ENCODE measurements at regions not wholly inside any gene's neighbourhood (a gene's known extent, or its start where the extent isn't known, plus 50 kb on each side); places are given as distances from the start of the nearest gene placed in this dataset.

GRCh38 chr4:26139310-26139924, 181.4 kb upstream of the RBPJ start:
- no peak for DNase-seq (ENCODE audit: low read depth)

- DNase-seq (ENCODE audit: low read depth), result no peak
Observed at GRCh38 chr4:26140150-26140898, 180.5 kb upstream of the RBPJ start.

- no peak for DNase-seq (ENCODE audit: low read depth)
Observed at GRCh38 chr4:26141051-26141721, 179.6 kb upstream of the RBPJ start.

GRCh38 chr4:26141911-26142638, 178.7 kb upstream of the RBPJ start:
- DNase-seq (ENCODE audit: low read depth), result no peak

- DNase-seq (ENCODE audit: low read depth), result no peak
Observed at GRCh38 chr4:26144526-26145155, 176.2 kb upstream of the RBPJ start.

GRCh38 chr4:26145212-26145611, 175.6 kb upstream of the RBPJ start:
- no peak for DNase-seq (ENCODE audit: low read depth)

- DNase-seq (ENCODE audit: low read depth), result no peak
Observed at GRCh38 chr4:26148927-26149326, 171.9 kb upstream of the RBPJ start.

- no peak for DNase-seq (ENCODE audit: low read depth)
Observed at GRCh38 chr4:26150948-26151347, 169.9 kb upstream of the RBPJ start.

- no peak for DNase-seq (ENCODE audit: low read depth)
Observed at GRCh38 chr4:26151615-26152014, 169.2 kb upstream of the RBPJ start.

- DNase-seq (ENCODE audit: low read depth), result no peak
Observed at GRCh38 chr4:26152056-26152455, 168.8 kb upstream of the RBPJ start.

- no peak for DNase-seq (ENCODE audit: low read depth)
Observed at GRCh38 chr4:26157541-26157940, 163.3 kb upstream of the RBPJ start.

GRCh38 chr4:26160591-26160990, 160.2 kb upstream of the RBPJ start:
- no peak for DNase-seq (ENCODE audit: low read depth)

GRCh38 chr4:26161030-26161824, 159.6 kb upstream of the RBPJ start:
- no peak for DNase-seq (ENCODE audit: low read depth)

GRCh38 chr4:26162101-26162500, 158.7 kb upstream of the RBPJ start:
- no peak for DNase-seq (ENCODE audit: low read depth)

- DNase-seq (ENCODE audit: low read depth), result no peak
Observed at GRCh38 chr4:26163425-26164362, 157.1 kb upstream of the RBPJ start.

GRCh38 chr4:26171501-26171900, 149.3 kb upstream of the RBPJ start:
- no peak for DNase-seq (ENCODE audit: low read depth)

GRCh38 chr4:26171941-26172340, 148.9 kb upstream of the RBPJ start:
- DNase-seq (ENCODE audit: low read depth), result no peak

GRCh38 chr4:26173619-26174018, 147.2 kb upstream of the RBPJ start:
- no peak for DNase-seq (ENCODE audit: low read depth)

GRCh38 chr4:26174027-26174426, 146.8 kb upstream of the RBPJ start:
- DNase-seq (ENCODE audit: low read depth), result no peak

Measured in stimulated activated CD8-positive, alpha-beta memory T cell treated with anti-CD3 and anti-CD28 coated beads, Interleukin-4, amount 100 ng/mL, for 24 hours (primary cell).